GM12872 (cell line): ENCODE measurements at regions not wholly inside any gene's neighbourhood (a gene's known extent, or its start where the extent isn't known, plus 50 kb on each side); places are given as distances from the start of the nearest gene placed in this dataset.

Source experiments
- CTCF ChIP-seq: IDR thresholded peaks from 3 replicates; pipeline ENCODE4 v1.5.1; 2011; ENCODE audit warnings: low read depth, mild to moderate bottlenecking, low read length, moderate library complexity; ENCODE audit not compliant: insufficient read depth

- no peak for TF ChIP-seq CTCF
These were observed 159.8 kb upstream of the TSC22D2 start for GRCh38 chr3:150248116-150248887.

GRCh38 chr3:150247441-150247840 is 160.7 kb upstream of the TSC22D2 start:
- TF ChIP-seq CTCF = no peak

GRCh38 chr3:150243466-150243865 is 164.6 kb upstream of the TSC22D2 start:
- no peak for TF ChIP-seq CTCF

- no peak for TF ChIP-seq CTCF
These were observed 165.7 kb upstream of the TSC22D2 start for GRCh38 chr3:150242220-150242936.

GRCh38 chr3:150240891-150241290 is 167.2 kb upstream of the TSC22D2 start:
- TF ChIP-seq CTCF = no peak

GRCh38 chr3:150239766-150240165 is 168.3 kb upstream of the TSC22D2 start:
- TF ChIP-seq CTCF = no peak

- no peak for TF ChIP-seq CTCF
These were observed 169.0 kb upstream of the TSC22D2 start for GRCh38 chr3:150238995-150239619.
